HCT116 (cell line): ENCODE measurements at regions not wholly inside any gene's neighbourhood (a gene's known extent, or its start where the extent isn't known, plus 50 kb on each side); places are given as distances from the start of the nearest gene placed in this dataset.

Source experiments
- ATAC-seq: fragments of 200-7000 bp; cut with Tn5 transposase; 2 replicates; pipeline ENCODE4 v1.9.1; 2020; ENCODE audit warnings: mild to moderate bottlenecking, moderate library complexity
- BruUV-seq: library from RNA; stranded (reverse); fragments of 400-500 nt; replicated peaks from 2 replicates; lab custom pipeline; 2021; lab: Mats Ljungman, UMichigan
- CTCF ChIA-PET: fragments of 300-600 bp; sonication (Branson Sonifier 250); formaldehyde crosslinking; loops from one replicate; lab custom pipeline; 2021; ENCODE audit warnings: antibody characterized with exemption; lab: Charles Lee
- POLR2A ChIA-PET: fragments of 300-600, 350-600 bp; sonication (Branson Sonifier 250); formaldehyde crosslinking; loops from one replicate; lab custom pipeline; 2021; ENCODE audit warnings: antibody characterized with exemption; lab: Charles Lee
- RAD21 ChIA-PET, 2 experiments: fragments of 300-600 bp; sonication (Branson Sonifier 250); formaldehyde crosslinking; loops; one replicate each; lab custom pipeline; 2023; ENCODE audit warnings: low total read pairs in 2 of 2; ENCODE audit not compliant: uncharacterized antibody in 2 of 2, unreplicated experiment in 2 of 2, low non-redundant PET in 1 of 2; lab: Charles Lee
- DNase-seq: peaks from one replicate; pipeline ENCODE4 v3.0.0-alpha.2; 2010; ENCODE audit warnings: low read depth, low spot score
- H2AFZ ChIP-seq: fragments of 200-600 bp; shearing (Covaris generic), sonication (generic); 2 replicates; pipeline ENCODE4 v1.6.1; 2017; ENCODE audit warnings: low read depth, mixed run types, mixed read lengths, antibody characterized with exemption, low read length; ENCODE audit not compliant: poor library complexity, severe bottlenecking
- H3K27ac ChIP-seq: 2 replicates; pipeline ENCODE4 v1.5.1; 2012; ENCODE audit warnings: low read depth, low read length
- H3K27me3 ChIP-seq: fragments of 200-600 bp; sonication (generic); 2 replicates; pipeline ENCODE4 v1.6.1; 2016; ENCODE audit warnings: mixed run types, low read length, mixed read lengths; ENCODE audit not compliant: insufficient read depth
- H3K36me3 ChIP-seq, 2 experiments: fragments of 200-500 bp in 1 of 2; fragments of 200-600 bp in 1 of 2; sonication (Bioruptor generic) in 1 of 2; sonication (generic) in 1 of 2; 2 replicates each; pipeline versions ENCODE4 v1.5.1 to v1.6.1; 2014 to 2016; ENCODE audit warnings: low read length in 2 of 2, inconsistent platforms in 1 of 2, mixed read lengths in 1 of 2, mixed run types in 1 of 2; ENCODE audit not compliant: insufficient read depth in 2 of 2, control insufficient read depth in 1 of 2
- H3K4me1 ChIP-seq, 2 experiments: fragments of 200-600 bp in 1 of 2; sonication (generic) in 1 of 2; 2 replicates each; pipeline versions ENCODE4 v1.5.1 to v1.6.1; 2012 to 2017; ENCODE audit warnings: low read length in 2 of 2, inconsistent platforms in 1 of 2, mild to moderate bottlenecking in 1 of 2, mixed read lengths in 1 of 2, mixed run types in 1 of 2, moderate library complexity in 1 of 2; ENCODE audit not compliant: insufficient read depth in 2 of 2, control insufficient read depth in 1 of 2
- H3K4me2 ChIP-seq: fragments of 200-600 bp; sonication (generic); 2 replicates; pipeline ENCODE4 v1.6.1; 2017; ENCODE audit warnings: mixed run types, low read length, mixed read lengths
- H3K4me3 ChIP-seq, 2 experiments: fragments of 200-600 bp in 1 of 2; sonication (generic) in 1 of 2; replicated peaks in 1 of 2; 2 replicates each; pipeline ENCODE4 v1.5.1; 2011 to 2016; ENCODE audit warnings: low read length in 2 of 2, control low read depth in 1 of 2, low read depth in 1 of 2, mild to moderate bottlenecking in 1 of 2, mixed read lengths in 1 of 2, mixed run types in 1 of 2
- H3K79me2 ChIP-seq: fragments of 200-600 bp; sonication (generic); 2 replicates; pipeline ENCODE4 v1.6.1; 2017; ENCODE audit warnings: mild to moderate bottlenecking, mixed run types, low read length, moderate library complexity, mixed read lengths; ENCODE audit not compliant: insufficient read depth
- H3K9ac ChIP-seq: fragments of 200-600 bp; sonication (generic); 2 replicates; pipeline ENCODE4 v1.6.1; 2016; ENCODE audit warnings: low read length, mixed read lengths
- H3K9me2 ChIP-seq: fragments of 200-600 bp; sonication (generic), shearing (Covaris generic); 2 replicates; pipeline ENCODE4 v1.6.1; 2017; ENCODE audit warnings: mixed run types, mild to moderate bottlenecking, moderate library complexity; ENCODE audit not compliant: insufficient read depth
- H3K9me3 ChIP-seq, 2 experiments: fragments of 200-500 bp in 1 of 2; fragments of 200-600 bp in 1 of 2; sonication (Bioruptor generic) in 1 of 2; sonication (generic) in 1 of 2; 2 replicates each; pipeline ENCODE4 v1.6.1; 2014 to 2017; ENCODE audit warnings: low read length in 2 of 2, mixed read lengths in 2 of 2, inconsistent platforms in 1 of 2, low read depth in 1 of 2, mild to moderate bottlenecking in 1 of 2, mixed run types in 1 of 2, moderate library complexity in 1 of 2; ENCODE audit not compliant: control insufficient read depth in 1 of 2, insufficient read depth in 1 of 2
- H4K20me1 ChIP-seq: fragments of 200-600 bp; sonication (generic), shearing (Covaris generic); 2 replicates; pipeline ENCODE4 v1.6.1; 2017; ENCODE audit warnings: mixed run types, mild to moderate bottlenecking, moderate library complexity; ENCODE audit not compliant: insufficient read depth
- ATF3 ChIP-seq: IDR thresholded peaks from 2 replicates; pipeline ENCODE4 v1.6.1; 2012
- CBX3 ChIP-seq: IDR thresholded peaks from 2 replicates; pipeline ENCODE4 v1.6.1; 2012; ENCODE audit warnings: low read depth
- CEBPB ChIP-seq: IDR thresholded peaks from 2 replicates; pipeline ENCODE4 v1.6.1; 2012; ENCODE audit warnings: low read depth
- EZH2 ChIP-seq: fragments of 200-600 bp; sonication (generic); IDR thresholded peaks from 2 replicates; pipeline ENCODE4 v1.6.1; 2017; ENCODE audit warnings: antibody characterized with exemption, mixed run types
- JUND ChIP-seq: IDR thresholded peaks from 2 replicates; pipeline ENCODE4 v1.6.1; 2012
- POLR2A ChIP-seq: IDR thresholded peaks from 2 replicates; pipeline ENCODE4 v1.7.0; 2011; ENCODE audit warnings: borderline replicate concordance; ENCODE audit not compliant: insufficient read depth, insufficient read length; ENCODE audit errors: extremely low read depth
- POLR2AphosphoS5 ChIP-seq: IDR thresholded peaks from 2 replicates; pipeline ENCODE4 v1.6.1; 2011; ENCODE audit warnings: mild to moderate bottlenecking, low read depth, low read length, moderate library complexity
- RAD21 ChIP-seq: IDR thresholded peaks from 2 replicates; pipeline ENCODE4 v1.6.1; 2012; ENCODE audit warnings: low read depth, mild to moderate bottlenecking
- SIN3A ChIP-seq: IDR thresholded peaks from 2 replicates; pipeline ENCODE4 v1.6.1; 2012; ENCODE audit warnings: low read depth
- YY1 ChIP-seq: IDR thresholded peaks from 2 replicates; pipeline ENCODE4 v1.6.1; 2011; ENCODE audit warnings: low read length, low read depth, moderate library complexity, mild to moderate bottlenecking; ENCODE audit not compliant: insufficient replicate concordance; ENCODE audit errors: extremely low read depth
- ZFX ChIP-seq: fragments of 450-650 bp; IDR thresholded peaks from 2 replicates; pipeline ENCODE4 v1.6.1; 2017
- intact Hi-C: fragments of 100-400 bp; cut with micrococcal nuclease; formaldehyde crosslinking; loops from 2 replicates; pipeline ENCODE4 v1.10.0; 2022

GRCh38 chr9:13589034-13589737 is 309.7 kb upstream of the MPDZ start:
- Histone ChIP-seq H3K9me3 (no peaks in the 10 kb centered on the region), H3K4me2 (no peak overlapping the region), H3K36me3 (no peaks in the 10 kb centered on the region), H3K4me3 (no peak overlapping the region), H3K9ac (no peak overlapping the region), H3K9me2 (no peaks in the 10 kb centered on the region), H2AFZ (no peak overlapping the region), H3K4me1 (no peaks in the 10 kb centered on the region), H4K20me1 (no peaks in the 10 kb centered on the region), H3K79me2 (no peaks in the 10 kb centered on the region), H3K27me3 (no peaks in the 10 kb centered on the region), H3K27ac (no peak overlapping the region)
- ATAC-seq (no peak), DNase-seq (no peak)
- no peak for TF ChIP-seq JUND
- TF ChIP-seq SIN3A, result no peak
- TF ChIP-seq ZFX, result no peak
- TF ChIP-seq POLR2AphosphoS5, result no peak
- TF ChIP-seq YY1, result no peak
- no peak for TF ChIP-seq CBX3
- TF ChIP-seq CEBPB, result no peak
- TF ChIP-seq RAD21, result no peak
- TF ChIP-seq POLR2A, result no peak
- no peak for TF ChIP-seq EZH2
- no peak for TF ChIP-seq ATF3
- no TSS peak for BruUV-seq
- intact Hi-C loops, result no loop called here
- ChIA-PET CTCF (no interaction called here), POLR2A (no interaction called here), RAD21 (no interaction called here)
